Mesendoderm (in vitro differentiated cells): ENCODE measurements at regions not wholly inside any gene's neighbourhood (a gene's known extent, or its start where the extent isn't known, plus 50 kb on each side); places are given as distances from the start of the nearest gene placed in this dataset.
A peak's percentile ranks its signal among the peaks of the same experiment; 100 is the strongest.

Source experiments
- DNase-seq: peaks from one replicate; pipeline ENCODE4 v3.0.0; 2013
- H2AK5ac ChIP-seq: 2 replicates; pipeline ENCODE4 v1.6.1; 2013; ENCODE audit warnings: low read length, inconsistent platforms
- H2BK120ac ChIP-seq: 2 replicates; pipeline ENCODE4 v1.6.1; 2013; ENCODE audit warnings: low read depth, mild to moderate bottlenecking, low read length, moderate library complexity, mixed read lengths
- H2BK15ac ChIP-seq: replicated peaks from 2 replicates; pipeline ENCODE4 v1.6.1; 2013; ENCODE audit warnings: low read depth, mild to moderate bottlenecking, moderate library complexity
- H2BK5ac ChIP-seq: 2 replicates; pipeline ENCODE4 v1.6.1; 2013; ENCODE audit warnings: low read length, inconsistent platforms
- H3K18ac ChIP-seq: 2 replicates; pipeline ENCODE4 v1.6.1; 2013; ENCODE audit warnings: mild to moderate bottlenecking, low read length, mixed read lengths
- H3K23ac ChIP-seq: one replicate; pipeline ENCODE4 v1.6.1; 2013; ENCODE audit warnings: low read length
- H3K27ac ChIP-seq: 2 replicates; pipeline ENCODE4 v1.5.1; 2013; ENCODE audit warnings: low read depth, mild to moderate bottlenecking, inconsistent platforms, low read length, moderate library complexity
- H3K27me3 ChIP-seq: 2 replicates; pipeline ENCODE4 v1.6.1; 2013; ENCODE audit warnings: low read length, control low read depth, mild to moderate bottlenecking, inconsistent platforms; ENCODE audit not compliant: insufficient read depth, poor library complexity
- H3K36me3 ChIP-seq: 2 replicates; pipeline ENCODE4 v1.6.1; 2013; ENCODE audit warnings: low read length, inconsistent platforms; ENCODE audit not compliant: control insufficient read depth, insufficient read depth
- H3K4ac ChIP-seq: one replicate; pipeline ENCODE4 v1.6.1; 2013; ENCODE audit warnings: low read depth, mild to moderate bottlenecking, low read length, moderate library complexity
- H3K4me1 ChIP-seq: 2 replicates; pipeline ENCODE4 v1.6.1; 2013; ENCODE audit warnings: low read depth, low read length, inconsistent platforms; ENCODE audit not compliant: control insufficient read depth
- H3K4me2 ChIP-seq: 2 replicates; pipeline ENCODE4 v1.6.1; 2013; ENCODE audit warnings: low read length
- H3K4me3 ChIP-seq: 2 replicates; pipeline ENCODE4 v1.5.1; 2013; ENCODE audit warnings: mild to moderate bottlenecking, low read length
- H3K56ac ChIP-seq: one replicate; pipeline ENCODE4 v1.6.1; 2013; ENCODE audit warnings: low read length
- H3K79me1 ChIP-seq: 2 replicates; pipeline ENCODE4 v1.6.1; 2013; ENCODE audit warnings: low read length, inconsistent platforms
- H3K79me2 ChIP-seq: 2 replicates; pipeline ENCODE4 v1.6.1; 2013; ENCODE audit warnings: mild to moderate bottlenecking, low read length; ENCODE audit not compliant: control insufficient read depth, insufficient read depth
- H3K9ac ChIP-seq: 2 replicates; pipeline ENCODE4 v1.6.1; 2013; ENCODE audit warnings: low read length, inconsistent platforms
- H4K5ac ChIP-seq: one replicate; pipeline ENCODE4 v1.6.1; 2013; ENCODE audit warnings: low read length
- H4K8ac ChIP-seq: one replicate; pipeline ENCODE4 v1.6.1; 2013; ENCODE audit warnings: low read depth, mild to moderate bottlenecking, control low read depth, low read length, moderate library complexity
- WGBS: extraction: QIAGEN DNeasy Blood & Tissue Kit; methylation state at CpG from one replicate; pipeline ENCODE4 v1.1.7; 2013; ENCODE audit warnings: low lambda C conversion rate, missing lambda C conversion rate; ENCODE audit not compliant: insufficient coverage; ENCODE audit errors: extremely low coverage; 5-methylcytosine and 5-hydroxymethylcytosine counted together

DNA sequence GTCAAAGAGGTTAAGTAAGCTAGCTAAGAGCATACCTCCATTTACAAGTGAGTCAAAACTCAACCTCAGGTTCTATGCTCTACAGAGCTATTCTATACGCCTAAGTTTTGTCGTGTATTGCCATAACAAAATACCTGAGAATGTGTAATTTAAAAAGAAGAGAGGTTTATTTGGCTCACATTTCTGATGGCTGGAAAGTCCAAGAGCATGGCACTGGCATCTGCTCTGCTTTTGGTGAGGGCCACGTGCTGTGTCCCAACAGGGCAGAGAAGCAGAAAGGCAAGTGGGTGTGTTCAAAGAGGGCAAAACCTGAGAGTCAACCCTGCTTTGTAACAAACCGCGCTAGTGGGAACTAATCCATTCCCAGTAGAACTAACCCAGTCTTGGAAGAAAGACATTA is 60.9 kb upstream of the POU2F1 start:
- H3K9ac ChIP-seq: no peak overlapping the region
- H3K4me2 ChIP-seq: no peak overlapping the region
- H3K27ac ChIP-seq: no peak overlapping the region
- no peak overlapping the region for H3K4ac ChIP-seq
- H3K23ac ChIP-seq: no peak overlapping the region
- H3K56ac ChIP-seq: no peak overlapping the region
- no peaks in the 10 kb centered on the region for H3K36me3 ChIP-seq
- H3K79me1 ChIP-seq: peaks cover 4% of the 10 kb centered on the region
- no peak for DNase-seq
- H2BK5ac ChIP-seq: no peak overlapping the region
- no peaks in the 10 kb centered on the region for H3K27me3 ChIP-seq
- H2BK15ac ChIP-seq: no peak overlapping the region
- H3K4me3 ChIP-seq: no peak overlapping the region
- no peak overlapping the region for H4K8ac ChIP-seq
- WGBS: no CpG with 5 or more reads among the region's 5 CpGs
- H3K18ac ChIP-seq: no peak overlapping the region
- H2BK120ac ChIP-seq: no peak overlapping the region
- no peak overlapping the region for H2AK5ac ChIP-seq
- peaks cover 5% of the 10 kb centered on the region for H3K79me2 ChIP-seq
- no peak overlapping the region for H4K5ac ChIP-seq
- H3K4me1 ChIP-seq: peaks cover 15% of the 10 kb centered on the region

DNA sequence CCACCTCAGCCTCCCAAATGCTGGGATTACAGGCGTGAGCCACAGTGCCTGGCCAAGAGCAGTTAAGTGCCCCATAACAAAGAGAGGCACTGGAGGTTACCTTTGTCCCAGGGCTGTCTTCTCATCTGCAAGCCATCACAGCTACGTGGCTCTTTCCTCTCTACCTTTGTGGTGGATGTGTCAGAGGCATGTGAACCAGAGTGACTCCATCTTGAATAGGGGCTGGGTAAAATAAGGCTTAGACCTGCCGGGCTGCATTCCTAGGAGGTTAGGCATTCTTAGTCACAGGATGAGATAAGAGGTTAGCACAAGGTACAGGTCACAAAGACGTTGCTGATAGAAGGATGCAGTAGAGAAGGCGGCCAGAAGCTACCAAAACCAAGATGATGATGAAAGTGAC is 59.4 kb upstream of the POU2F1 start:
- Histone ChIP-seq H3K27ac (no peak overlapping the region), H3K27me3 (no peaks in the 10 kb centered on the region), H2BK15ac (no peak overlapping the region), H3K4ac (no peak overlapping the region), H2BK120ac (no peak overlapping the region), H3K23ac (no peak overlapping the region), H3K79me2 (peaks cover 5% of the 10 kb centered on the region), H3K36me3 (no peaks in the 10 kb centered on the region), H3K9ac (no peak overlapping the region), H2BK5ac (no peak overlapping the region), H2AK5ac (no peak overlapping the region), H3K56ac (no peak overlapping the region), H3K4me3 (no peak overlapping the region), H3K18ac (no peak overlapping the region), H3K79me1 (peaks cover 4% of the 10 kb centered on the region), H4K5ac (no peak overlapping the region), H3K4me1 (peaks cover 15% of the 10 kb centered on the region), H4K8ac (no peak overlapping the region), H3K4me2 (no peak overlapping the region)
- peak; percentile 85 for DNase-seq
- WGBS: no CpG with 5 or more reads among the region's 5 CpGs

DNA sequence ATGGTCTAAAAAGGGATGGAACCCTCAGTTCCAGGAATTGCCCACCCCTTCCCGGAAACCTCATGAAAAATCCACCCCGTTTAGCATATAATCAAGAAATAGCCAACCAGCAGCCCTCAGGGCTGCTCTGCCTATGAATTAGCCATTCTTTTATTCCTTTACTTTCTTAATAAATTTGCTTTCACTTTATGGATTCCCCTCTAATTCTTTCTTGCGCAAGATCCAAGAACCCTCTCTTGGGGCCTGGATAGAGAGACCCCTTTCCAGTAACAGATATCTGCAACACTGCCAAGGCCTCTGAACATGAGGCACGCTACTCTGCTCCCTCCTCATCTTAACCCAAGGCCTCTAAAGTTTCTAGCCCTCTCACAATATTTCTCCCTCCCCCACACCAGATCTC is 58.9 kb upstream of the POU2F1 start:
- Histone ChIP-seq H3K18ac (no peak overlapping the region), H3K27ac (no peak overlapping the region), H2BK5ac (peak overlapping the region; percentile 31), H4K5ac (no peak overlapping the region), H3K36me3 (no peaks in the 10 kb centered on the region), H3K56ac (peak overlapping the region; percentile 37), H3K27me3 (no peaks in the 10 kb centered on the region), H3K9ac (no peak overlapping the region), H3K79me1 (peaks cover 4% of the 10 kb centered on the region), H3K79me2 (peaks cover 5% of the 10 kb centered on the region), H4K8ac (no peak overlapping the region), H2BK15ac (no peak overlapping the region), H3K4me3 (no peak overlapping the region), H2AK5ac (peak overlapping the region; percentile 83), H3K23ac (no peak overlapping the region), H3K4me1 (peaks cover 16% of the 10 kb centered on the region), H3K4ac (no peak overlapping the region), H3K4me2 (no peak overlapping the region), H2BK120ac (no peak overlapping the region)
- DNase-seq: no peak
- WGBS: no CpG with 5 or more reads among the region's 4 CpGs

DNA sequence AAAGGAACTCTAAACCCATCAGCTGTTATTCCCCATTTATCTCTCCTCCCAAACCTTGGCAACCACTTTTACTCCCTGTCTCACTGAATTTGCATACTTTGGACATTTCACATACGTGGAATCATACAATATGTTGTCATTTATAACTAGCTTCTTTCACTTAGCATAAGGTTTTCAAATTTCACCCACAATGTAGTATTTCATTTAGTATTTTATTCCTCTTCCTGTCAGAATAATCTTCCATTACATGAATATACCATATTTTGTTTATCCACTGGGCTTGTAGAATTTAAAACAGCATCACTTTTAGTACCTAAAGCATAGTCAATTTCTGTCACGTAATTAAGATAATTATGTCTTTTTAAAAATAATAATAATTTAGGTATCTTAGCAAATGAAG is 55.5 kb upstream of the POU2F1 start:
- H3K4me1 ChIP-seq: peaks cover 20% of the 10 kb centered on the region
- H3K56ac ChIP-seq: peak overlapping the region; percentile 40
- no peak overlapping the region for H3K23ac ChIP-seq
- no peak overlapping the region for H2BK5ac ChIP-seq
- no peak overlapping the region for H3K4me3 ChIP-seq
- no peak for DNase-seq
- H3K18ac ChIP-seq: no peak overlapping the region
- peaks cover 4% of the 10 kb centered on the region for H3K79me1 ChIP-seq
- no peak overlapping the region for H2AK5ac ChIP-seq
- WGBS: no CpG with 5 or more reads among the region's 2 CpGs
- peaks cover 5% of the 10 kb centered on the region for H3K79me2 ChIP-seq
- no peaks in the 10 kb centered on the region for H3K36me3 ChIP-seq
- H4K8ac ChIP-seq: no peak overlapping the region
- no peak overlapping the region for H2BK15ac ChIP-seq
- H3K27me3 ChIP-seq: no peaks in the 10 kb centered on the region
- no peak overlapping the region for H3K27ac ChIP-seq
- H3K9ac ChIP-seq: no peak overlapping the region
- H2BK120ac ChIP-seq: no peak overlapping the region
- H3K4ac ChIP-seq: no peak overlapping the region
- no peak overlapping the region for H3K4me2 ChIP-seq
- no peak overlapping the region for H4K5ac ChIP-seq

DNA sequence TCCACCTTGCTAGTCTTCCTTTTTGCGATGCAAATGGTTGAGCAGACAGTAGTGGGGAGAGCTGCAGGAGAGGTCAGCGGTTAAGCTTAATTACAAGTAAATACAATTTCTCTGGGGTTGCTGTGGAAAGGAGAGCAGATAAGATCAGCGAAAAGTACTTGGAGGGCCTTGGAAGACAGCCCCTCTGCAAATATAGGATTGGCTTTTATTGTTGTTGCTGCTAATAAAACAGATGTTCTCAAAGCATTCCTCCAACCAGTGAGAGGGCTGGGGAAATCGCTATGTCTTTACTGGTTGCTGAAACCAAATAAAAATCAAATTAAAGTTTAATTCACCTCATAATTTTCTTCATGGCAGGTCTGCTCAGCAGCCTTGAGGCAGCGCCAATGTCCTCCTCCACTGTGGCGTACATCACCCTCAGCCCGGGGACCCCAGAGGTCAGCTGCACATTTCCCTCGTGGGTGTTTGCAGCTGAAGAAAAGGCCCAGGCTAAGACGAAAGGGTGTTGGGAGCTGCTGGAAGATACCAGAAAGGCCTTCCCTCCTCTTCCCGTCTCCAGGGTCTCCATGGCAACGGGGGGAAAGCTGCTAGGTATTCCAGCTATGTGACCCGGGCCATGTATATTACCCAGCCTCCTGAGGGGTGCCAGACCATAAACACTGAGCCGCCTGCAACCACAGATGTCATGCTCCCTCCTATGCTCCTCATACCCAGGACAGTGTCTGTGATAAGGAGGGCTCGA is 54.6 kb upstream of the POU2F1 start:
- Histone ChIP-seq H4K5ac (no peak overlapping the region), H2BK120ac (peak overlapping the region; percentile 83), H3K18ac (peak overlapping the region; percentile 94), H3K27ac (peak overlapping the region; percentile 87), H3K4ac (peak overlapping the region; percentile 78), H3K4me3 (no peak overlapping the region), H3K4me2 (peak overlapping the region; percentile 44), H3K4me1 (peaks cover 20% of the 10 kb centered on the region), H3K79me1 (peaks cover 4% of the 10 kb centered on the region), H3K23ac (no peak overlapping the region), H2AK5ac (no peak overlapping the region), H2BK5ac (peak overlapping the region; percentile 93), H3K9ac (peak overlapping the region; percentile 67), H3K56ac (peak overlapping the region; percentile 90), H2BK15ac (peak overlapping the region; percentile 76), H3K36me3 (no peaks in the 10 kb centered on the region), H3K27me3 (no peaks in the 10 kb centered on the region), H4K8ac (no peak overlapping the region), H3K79me2 (peaks cover 5% of the 10 kb centered on the region)
- peak; percentile 100 for DNase-seq
- no CpG with 5 or more reads among the region's 14 CpGs for WGBS

DNA sequence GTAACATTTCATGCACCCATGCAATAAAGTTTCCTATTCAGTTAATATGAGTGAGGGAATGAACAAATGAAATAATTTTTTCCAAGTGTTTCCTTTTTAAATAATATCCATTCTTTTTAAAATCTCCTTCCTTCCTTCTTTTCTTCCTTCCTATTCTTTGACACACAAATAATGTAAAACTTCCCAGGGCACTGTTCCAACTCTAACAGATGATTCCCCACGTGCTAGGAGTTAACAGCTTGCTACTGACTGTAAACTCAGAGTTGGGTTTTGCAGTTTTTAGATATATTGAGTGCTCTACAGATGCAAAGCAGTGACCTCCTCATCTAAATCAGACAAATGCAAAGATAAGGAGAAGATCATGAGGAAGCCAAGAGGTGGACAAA is 54.0 kb upstream of the POU2F1 start:
- H3K27ac ChIP-seq: peak overlapping the region; percentile 46
- H3K4me1 ChIP-seq: peaks cover 18% of the 10 kb centered on the region
- H2BK120ac ChIP-seq: peak overlapping the region; percentile 85
- H2BK15ac ChIP-seq: peak overlapping the region; percentile 57
- no peak overlapping the region for H3K4me2 ChIP-seq
- H3K36me3 ChIP-seq: no peaks in the 10 kb centered on the region
- peak overlapping the region; percentile 54 for H3K56ac ChIP-seq
- H3K4ac ChIP-seq: no peak overlapping the region
- no CpG with 5 or more reads among the region's 1 CpG for WGBS
- no peak overlapping the region for H4K5ac ChIP-seq
- H4K8ac ChIP-seq: no peak overlapping the region
- no peak overlapping the region for H3K9ac ChIP-seq
- H2BK5ac ChIP-seq: peak overlapping the region; percentile 73
- H3K27me3 ChIP-seq: no peaks in the 10 kb centered on the region
- no peak overlapping the region for H3K23ac ChIP-seq
- no peak overlapping the region for H2AK5ac ChIP-seq
- peak overlapping the region; percentile 78 for H3K18ac ChIP-seq
- peak; percentile 39 for DNase-seq
- peaks cover 4% of the 10 kb centered on the region for H3K79me1 ChIP-seq
- H3K4me3 ChIP-seq: no peak overlapping the region
- peaks cover 5% of the 10 kb centered on the region for H3K79me2 ChIP-seq
